ENCODE measurements at regions not wholly inside any gene's neighbourhood (a gene's known extent, or its start where the extent isn't known, plus 50 kb on each side); places are given as distances from the start of the nearest gene placed in this dataset.
A peak's percentile ranks its signal among the peaks of the same experiment; 100 is the strongest.

- intact Hi-C loops (cut with DNase I) = no loop called here
- DNase-seq = no peak
Measured at GRCh38 chr9:73233359-73234007, 81.8 kb downstream of the ANXA1 start.

DNA sequence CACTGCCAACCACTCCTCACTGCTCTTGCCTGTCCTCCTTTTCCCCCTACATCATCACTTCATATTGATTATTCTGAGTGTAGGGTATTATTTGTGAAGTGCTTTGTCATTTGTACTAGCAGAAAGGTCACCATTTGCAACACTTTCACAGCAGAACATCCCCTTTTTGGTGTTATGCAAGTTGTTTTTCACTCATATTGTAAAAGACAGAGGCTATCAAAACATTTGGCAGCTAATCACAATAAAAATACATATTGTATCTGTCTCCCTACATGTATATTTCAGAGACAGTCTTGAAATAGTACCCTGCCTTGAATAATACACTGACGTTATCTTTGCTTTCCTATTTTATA lies 82.3 kb downstream of the ANXA1 start:
- Histone ChIP-seq H3K4me1 (no peaks in the 10 kb centered on the region), H3K27ac (no peak overlapping the region), H3K36me3 (replicated peaks in 1 of 2; ENCODE audit: insufficient read depth in 1 of 2, low read depth in 2 of 2) (no peaks in the 10 kb centered on the region), H3K9me3 (no peaks in the 10 kb centered on the region), H3K27me3 (no peaks in the 10 kb centered on the region), H3K4me3 (no peak overlapping the region)
- intact Hi-C loops (cut with DNase I) = no loop called here
- no peak for TF ChIP-seq POLR2A (IDR thresholded peaks at IDR 0.05)
- TF ChIP-seq, protein P1, sequence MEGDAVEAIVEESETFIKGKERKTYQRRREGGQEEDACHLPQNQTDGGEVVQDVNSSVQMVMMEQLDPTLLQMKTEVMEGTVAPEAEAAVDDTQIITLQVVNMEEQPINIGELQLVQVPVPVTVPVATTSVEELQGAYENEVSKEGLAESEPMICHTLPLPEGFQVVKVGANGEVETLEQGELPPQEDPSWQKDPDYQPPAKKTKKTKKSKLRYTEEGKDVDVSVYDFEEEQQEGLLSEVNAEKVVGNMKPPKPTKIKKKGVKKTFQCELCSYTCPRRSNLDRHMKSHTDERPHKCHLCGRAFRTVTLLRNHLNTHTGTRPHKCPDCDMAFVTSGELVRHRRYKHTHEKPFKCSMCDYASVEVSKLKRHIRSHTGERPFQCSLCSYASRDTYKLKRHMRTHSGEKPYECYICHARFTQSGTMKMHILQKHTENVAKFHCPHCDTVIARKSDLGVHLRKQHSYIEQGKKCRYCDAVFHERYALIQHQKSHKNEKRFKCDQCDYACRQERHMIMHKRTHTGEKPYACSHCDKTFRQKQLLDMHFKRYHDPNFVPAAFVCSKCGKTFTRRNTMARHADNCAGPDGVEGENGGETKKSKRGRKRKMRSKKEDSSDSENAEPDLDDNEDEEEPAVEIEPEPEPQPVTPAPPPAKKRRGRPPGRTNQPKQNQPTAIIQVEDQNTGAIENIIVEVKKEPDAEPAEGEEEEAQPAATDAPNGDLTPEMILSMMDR (IDR thresholded peaks at IDR 0.05) = no peak
- WGBS, 2 donors = 81 to 83% methylated on average over 1 of the region's 1 CpG
- ATAC-seq = no peak
- DNase-seq = no peak

More at GRCh38 chr9:73233359-73234007, 81.8 kb downstream of the ANXA1 start:
- no peak overlapping the region for H3K27ac ChIP-seq
- H3K4me1 ChIP-seq = no peaks in the 10 kb centered on the region
- H3K36me3 ChIP-seq (replicated peaks in 1 of 2; ENCODE audit: insufficient read depth in 1 of 2, low read depth in 2 of 2) = no peaks in the 10 kb centered on the region
- TF ChIP-seq, protein P1 (IDR thresholded peaks at IDR 0.05) = no peak
- no peak for TF ChIP-seq POLR2A (IDR thresholded peaks at IDR 0.05)
- ATAC-seq = no peak
- WGBS, 2 donors = 45 to 48% methylated on average over 6 of the region's 6 CpGs
- no peaks in the 10 kb centered on the region for H3K9me3 ChIP-seq
- no peak overlapping the region for H3K4me3 ChIP-seq
- H3K27me3 ChIP-seq = no peaks in the 10 kb centered on the region

- no peak overlapping the region for H3K27ac ChIP-seq
Measured at GRCh38 chr9:73237140-73237539, 85.5 kb downstream of the ANXA1 start.

DNA sequence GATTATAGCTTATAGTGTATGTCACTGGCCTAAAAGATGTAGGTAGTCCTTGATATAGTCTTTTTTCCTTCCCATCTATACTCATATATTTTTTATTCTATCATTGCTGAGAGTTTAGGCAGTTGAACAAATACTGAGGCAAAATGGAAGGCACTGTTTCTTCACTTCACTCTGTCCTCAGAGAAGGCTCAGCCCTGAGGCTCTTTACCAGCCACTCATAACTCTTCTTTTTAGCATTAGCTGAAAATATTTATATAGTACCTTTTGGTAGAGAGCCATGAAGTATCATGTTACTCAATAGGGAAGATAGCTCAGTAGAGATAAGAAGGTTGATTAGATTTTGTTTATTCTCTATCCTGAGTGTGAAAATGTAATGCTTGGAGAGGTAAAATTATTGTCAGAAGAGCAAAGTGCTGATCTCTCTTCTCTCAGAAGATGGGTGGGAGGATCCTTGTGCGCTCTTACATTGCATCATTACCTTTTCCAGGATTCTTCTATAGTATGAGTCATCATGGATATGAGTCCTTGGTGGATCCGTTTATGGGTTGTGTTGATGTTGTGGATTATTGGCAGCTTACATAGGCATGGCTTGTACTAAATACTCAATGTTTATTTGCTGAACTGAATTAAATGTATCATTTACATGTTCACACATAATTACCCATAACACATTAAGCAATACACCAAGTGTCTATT lies 88.1 kb downstream of the ANXA1 start:
- ATAC-seq = no peak

More at GRCh38 chr9:73237140-73237539, 85.5 kb downstream of the ANXA1 start:
- TF ChIP-seq, protein P1 (IDR thresholded peaks at IDR 0.05) = no peak
- no peak for TF ChIP-seq POLR2A (IDR thresholded peaks at IDR 0.05)
- 58 to 69% methylated on average over 1 of the region's 1 CpG for WGBS, 2 donors
- DNase-seq (no peak), ATAC-seq (peak; percentile 18)
- Histone ChIP-seq H3K9me3 (no peaks in the 10 kb centered on the region), H3K27me3 (no peaks in the 10 kb centered on the region), H3K4me1 (no peaks in the 10 kb centered on the region), H3K4me3 (no peak overlapping the region), H3K36me3 (replicated peaks in 1 of 2; ENCODE audit: insufficient read depth in 1 of 2, low read depth in 2 of 2) (no peaks in the 10 kb centered on the region)
- intact Hi-C loops (cut with DNase I) = no loop called here

More for the DNA sequence above, 88.1 kb downstream of the ANXA1 start:
- Histone ChIP-seq H3K27me3 (no peaks in the 10 kb centered on the region), H3K9me3 (no peaks in the 10 kb centered on the region), H3K27ac (no peak overlapping the region), H3K36me3 (replicated peaks in 1 of 2; ENCODE audit: insufficient read depth in 1 of 2, low read depth in 2 of 2) (no peaks in the 10 kb centered on the region), H3K4me1 (no peaks in the 10 kb centered on the region), H3K4me3 (no peak overlapping the region)
- no peak for DNase-seq
- no peak for TF ChIP-seq POLR2A (IDR thresholded peaks at IDR 0.05)
- TF ChIP-seq, protein P1 (IDR thresholded peaks at IDR 0.05) = no peak
- intact Hi-C loops (cut with DNase I) = no loop called here
- WGBS, 2 donors = 67 to 68% methylated on average over 2 of the region's 2 CpGs

Measured in body of pancreas (tissue), 4 donors.